H1 (cell line): ENCODE measurements at regions not wholly inside any gene's neighbourhood (a gene's known extent, or its start where the extent isn't known, plus 50 kb on each side); places are given as distances from the start of the nearest gene placed in this dataset.

Experiments used
- CTCF ChIA-PET: fragments of 300-600 bp; sonication (Branson Sonifier 250); formaldehyde crosslinking; loops from one replicate; lab custom pipeline; 2021; ENCODE audit not compliant: partially characterized antibody; lab: Charles Lee
- POLR2A ChIA-PET: fragments of 300-600 bp; sonication (Branson Sonifier 250); formaldehyde crosslinking; loops from one replicate; lab custom pipeline; 2021; ENCODE audit warnings: inconsistent platforms; ENCODE audit not compliant: partially characterized antibody; lab: Charles Lee
- DNase-seq, 2 experiments: peaks; one replicate each; pipeline versions ENCODE4 v3.0.0 to v3.0.0-alpha.2; 2010 to 2022; ENCODE audit warnings: low spot score in 2 of 2, low read depth in 1 of 2, mixed read lengths in 1 of 2
- FAIRE-seq: peaks from 2 replicates; lab custom pipeline; 2011; peaks lifted over from hg19 to GRCh38; lab: Jason Lieb, UNC
- H2AFZ ChIP-seq: 2 replicates; pipeline ENCODE4 v1.8.1; 2012; ENCODE audit warnings: low read length, inconsistent platforms
- H2AK5ac ChIP-seq: 2 replicates; pipeline ENCODE4 v1.6.1; 2013; ENCODE audit warnings: low read depth, low read length
- H2BK120ac ChIP-seq: replicated peaks from 2 replicates; pipeline ENCODE3; 2013; ENCODE audit warnings: low read depth, low read length, inconsistent platforms
- H2BK12ac ChIP-seq: 2 replicates; pipeline ENCODE4 v1.6.1; 2013; ENCODE audit warnings: low read depth, low read length
- H2BK15ac ChIP-seq: 2 replicates; pipeline ENCODE4 v1.6.1; 2013; ENCODE audit warnings: low read length
- H2BK20ac ChIP-seq: 2 replicates; pipeline ENCODE4 v1.6.1; 2013; ENCODE audit warnings: low read length
- H2BK5ac ChIP-seq: 2 replicates; pipeline ENCODE4 v1.6.1; 2013; ENCODE audit warnings: low read depth, low read length
- H3K14ac ChIP-seq: 2 replicates; pipeline ENCODE4 v1.6.1; 2013; ENCODE audit warnings: inconsistent platforms; ENCODE audit not compliant: insufficient read length
- H3K18ac ChIP-seq: 2 replicates; pipeline ENCODE4 v1.6.1; 2013; ENCODE audit warnings: low read length; ENCODE audit errors: extremely low read depth
- H3K23ac ChIP-seq: 2 replicates; pipeline ENCODE4 v1.6.1; 2013; ENCODE audit warnings: inconsistent platforms; ENCODE audit not compliant: insufficient read length
- H3K23me2 ChIP-seq: 2 replicates; pipeline ENCODE4 v1.6.1; 2013; ENCODE audit warnings: low read depth, low read length
- H3K27ac ChIP-seq: 2 replicates; pipeline ENCODE4 v1.6.1; 2011; ENCODE audit warnings: low read depth, low read length, inconsistent platforms
- H3K27me3 ChIP-seq, 4 experiments: replicated peaks in 1 of 4; 1 replicate in 1 of 4; 2 replicates in 3 of 4; pipeline versions ENCODE4 v1.6.1 to v1.8.1; 2011 to 2013; ENCODE audit warnings: low read length in 3 of 4, mild to moderate bottlenecking in 3 of 4, inconsistent platforms in 2 of 4, mixed read lengths in 2 of 4, moderate library complexity in 1 of 4; ENCODE audit not compliant: control insufficient read depth in 3 of 4, insufficient read depth in 3 of 4; ENCODE audit errors: extremely low read depth in 1 of 4
- H3K36me3 ChIP-seq, 4 experiments: 2 replicates each; pipeline versions ENCODE4 v1.6.1 to v1.8.1; 2011 to 2013; ENCODE audit warnings: mild to moderate bottlenecking in 4 of 4, low read length in 3 of 4, moderate library complexity in 2 of 4, control low read depth in 1 of 4, inconsistent platforms in 1 of 4; ENCODE audit not compliant: insufficient read depth in 4 of 4, control insufficient read depth in 2 of 4
- H3K4ac ChIP-seq: replicated peaks from 2 replicates; pipeline ENCODE3; 2013; ENCODE audit warnings: low read length, low read depth, mixed read lengths, inconsistent platforms; ENCODE audit not compliant: insufficient read length
- H3K4me1 ChIP-seq, 4 experiments: replicated peaks in 1 of 4; 1 replicate in 1 of 4; 2 replicates in 3 of 4; pipeline versions ENCODE4 v1.6.1 to v1.8.1; 2011 to 2013; ENCODE audit warnings: low read length in 3 of 4, inconsistent platforms in 2 of 4, mixed read lengths in 1 of 4; ENCODE audit not compliant: insufficient read depth in 4 of 4, control insufficient read depth in 3 of 4
- H3K4me2 ChIP-seq, 2 experiments: 2 replicates each; pipeline versions ENCODE4 v1.6.1 to v1.8.1; 2011 to 2013; ENCODE audit warnings: low read depth in 2 of 2, low read length in 2 of 2, control low read depth in 1 of 2, inconsistent platforms in 1 of 2, mild to moderate bottlenecking in 1 of 2; ENCODE audit not compliant: insufficient read depth in 1 of 2
- H3K4me3 ChIP-seq, 4 experiments: fragments of 200-600, 300-600 bp in 1 of 4; sonication (generic), shearing (Covaris generic), sonication (Bioruptor Twin) in 1 of 4; 2 replicates each; pipeline versions ENCODE4 v1.5.1 to v1.8.1; 2011 to 2016; ENCODE audit warnings: low read length in 4 of 4, low read depth in 3 of 4, control low read depth in 2 of 4, inconsistent platforms in 2 of 4, mild to moderate bottlenecking in 2 of 4, mixed read lengths in 1 of 4, moderate library complexity in 1 of 4; ENCODE audit not compliant: insufficient read depth in 2 of 4; ENCODE audit errors: extremely low read depth in 1 of 4
- H3K56ac ChIP-seq: replicated peaks from 2 replicates; pipeline ENCODE3; 2013; ENCODE audit warnings: low read depth, mild to moderate bottlenecking, mixed read lengths, low read length, inconsistent platforms; ENCODE audit not compliant: insufficient read length
- H3K79me1 ChIP-seq: 2 replicates; pipeline ENCODE4 v1.6.1; 2013; ENCODE audit warnings: low read depth, low read length, control low read depth
- H3K79me2 ChIP-seq, 2 experiments: 2 replicates each; pipeline versions ENCODE4 v1.6.1 to v1.8.1; 2012 to 2013; ENCODE audit warnings: low read length in 2 of 2, mild to moderate bottlenecking in 2 of 2, inconsistent platforms in 1 of 2; ENCODE audit not compliant: insufficient read depth in 2 of 2, control insufficient read depth in 1 of 2
- H3K9ac ChIP-seq, 4 experiments: replicated peaks in 1 of 4; 1 replicate in 1 of 4; 2 replicates in 3 of 4; pipeline versions ENCODE4 v1.6.1 to v1.8.1; 2011 to 2013; ENCODE audit warnings: low read depth in 3 of 4, low read length in 3 of 4, control low read depth in 2 of 4, mild to moderate bottlenecking in 2 of 4, moderate library complexity in 2 of 4, inconsistent platforms in 1 of 4; ENCODE audit errors: extremely low read depth in 1 of 4
- H3K9me3 ChIP-seq, 2 experiments: 2 replicates each; pipeline versions ENCODE4 v1.6.1 to v1.8.1; 2012 to 2013; ENCODE audit warnings: mild to moderate bottlenecking in 2 of 2, moderate library complexity in 2 of 2, control low read depth in 1 of 2, inconsistent platforms in 1 of 2, low read depth in 1 of 2, low read length in 1 of 2, mixed read lengths in 1 of 2; ENCODE audit not compliant: insufficient read depth in 2 of 2
- H4K20me1 ChIP-seq, 2 experiments: replicated peaks in 1 of 2; 2 replicates each; pipeline versions ENCODE3 to v1.8.1; 2011 to 2013; ENCODE audit warnings: inconsistent platforms in 2 of 2, low read length in 2 of 2, mild to moderate bottlenecking in 1 of 2; ENCODE audit not compliant: insufficient read depth in 2 of 2, control insufficient read depth in 1 of 2
- H4K5ac ChIP-seq: 2 replicates; pipeline ENCODE4 v1.6.1; 2013; ENCODE audit warnings: low read length, low read depth, mixed read lengths, inconsistent platforms; ENCODE audit not compliant: insufficient read length
- H4K8ac ChIP-seq: 2 replicates; pipeline ENCODE4 v1.8.0; 2013; ENCODE audit warnings: mild to moderate bottlenecking, moderate library complexity, low read length, inconsistent platforms; ENCODE audit not compliant: insufficient read depth; ENCODE audit errors: extremely low read depth
- H4K91ac ChIP-seq: replicated peaks from 2 replicates; pipeline ENCODE3; 2013; ENCODE audit warnings: low read length, mixed read lengths, inconsistent platforms; ENCODE audit not compliant: insufficient read length
- CHD1 ChIP-seq: IDR thresholded peaks from 2 replicates; pipeline ENCODE4 v1.6.1; 2012; ENCODE audit warnings: low read depth, low read length, improper control_type of control experiment
- CHD2 ChIP-seq: IDR thresholded peaks from 2 replicates; pipeline ENCODE4 v1.6.1; 2012; ENCODE audit warnings: low read length, improper control_type of control experiment
- EP300 ChIP-seq, 2 experiments: IDR thresholded peaks; 1 replicate in 1 of 2; 2 replicates in 1 of 2; pipeline ENCODE4 v1.6.1; 2011 to 2012; ENCODE audit warnings: low read depth in 2 of 2, low read length in 2 of 2, mild to moderate bottlenecking in 2 of 2, borderline replicate concordance in 1 of 2, inconsistent platforms in 1 of 2, moderate library complexity in 1 of 2
- KDM1A ChIP-seq: fragments of 200-600, 300-600 bp; sonication (generic); IDR thresholded peaks from 2 replicates; pipeline ENCODE4 v1.7.1; 2016; ENCODE audit warnings: mild to moderate bottlenecking, low read length, borderline replicate concordance
- KDM5A ChIP-seq: fragments of 200-600 bp; IDR thresholded peaks from 2 replicates; pipeline ENCODE4 v1.7.1; 2012; ENCODE audit warnings: mild to moderate bottlenecking, low read length, inconsistent platforms, mixed read lengths
- NANOG ChIP-seq: IDR thresholded peaks from 2 replicates; pipeline ENCODE4 v1.6.1; 2011; ENCODE audit warnings: low read length, low read depth, mild to moderate bottlenecking, inconsistent platforms; ENCODE audit not compliant: insufficient read depth, poor library complexity, severe bottlenecking
- POLR2AphosphoS5 ChIP-seq: IDR thresholded peaks from 2 replicates; pipeline ENCODE4 v1.6.1; 2011; ENCODE audit warnings: low read depth, low read length
- RXRA ChIP-seq: IDR thresholded peaks from 2 replicates; pipeline ENCODE4 v1.6.1; 2011; ENCODE audit warnings: low read depth, mild to moderate bottlenecking, low read length, moderate library complexity; ENCODE audit not compliant: insufficient read depth
- WGBS, 2 experiments: shearing (Covaris generic) in 1 of 2; methylation state at CpG; one replicate each; pipeline versions ENCODE4 v1.1.6 to v1.1.7; 2013 to 2015; ENCODE audit warnings: low lambda C conversion rate in 2 of 2, mixed read lengths in 2 of 2, inconsistent platforms in 1 of 2, low coverage in 1 of 2, missing lambda C conversion rate in 1 of 2; ENCODE audit not compliant: insufficient replicate concordance in 2 of 2, insufficient coverage in 1 of 2, insufficient read length in 1 of 2; ENCODE audit errors: extremely low coverage in 1 of 2, missing lambda C conversion rate in 1 of 2; 5-methylcytosine and 5-hydroxymethylcytosine counted together
- TF ChIP-seq, protein P1 (sequence below), 3 experiments: IDR thresholded peaks; 1 replicate in 2 of 3; 2 replicates in 1 of 3; pipeline versions ENCODE4 v1.5.1 to v1.6.1; 2011; ENCODE audit warnings: low read length in 3 of 3, mild to moderate bottlenecking in 3 of 3, inconsistent platforms in 2 of 3, low read depth in 1 of 3, moderate library complexity in 1 of 3; ENCODE audit not compliant: insufficient read depth in 1 of 3; ENCODE audit errors: control extremely low read depth in 1 of 3

DNA sequence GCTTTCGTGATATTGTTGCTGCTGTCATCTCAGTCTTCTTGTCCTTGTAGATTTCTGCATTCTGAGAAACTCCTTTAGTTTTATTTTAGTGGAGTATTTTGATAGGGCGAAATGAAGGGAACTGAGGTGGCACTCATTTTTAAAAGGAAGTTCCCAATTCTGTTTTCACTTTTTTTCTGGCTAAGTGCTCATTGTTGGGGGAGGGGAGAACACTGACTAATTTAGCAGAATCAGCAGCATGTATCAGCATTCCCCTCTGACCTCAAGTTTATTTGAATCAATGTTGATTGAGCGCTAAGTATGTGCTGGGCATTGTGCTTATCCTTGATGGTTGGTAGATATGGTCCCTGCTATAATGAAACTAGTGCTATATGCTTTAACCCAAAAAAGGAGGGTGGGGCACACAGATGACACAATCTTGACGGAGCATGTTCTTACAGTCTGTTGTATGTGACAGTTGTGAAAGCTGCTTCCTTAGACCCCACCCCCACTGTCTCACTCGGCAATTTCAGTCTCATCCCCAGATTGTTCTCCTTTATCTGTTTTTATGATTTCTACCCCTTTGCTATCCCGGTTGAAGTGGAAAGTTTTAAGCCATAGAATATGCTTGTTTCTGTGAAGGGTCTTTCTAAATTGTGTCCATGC, 262.4 kb downstream of the SOX4 start:
- 90% methylated on average over 6 of the region's 6 CpGs; no CpG with 5 or more reads in 1 of the 2 experiments for WGBS, 2 experiments
- no peak overlapping the region for H2AK5ac ChIP-seq
- H4K8ac ChIP-seq = no peak overlapping the region
- peaks cover 0 to 68% of the 10 kb centered on the region in 2 experiments; a peak in 3 of 4 replicates for H3K79me2 ChIP-seq
- no peak overlapping the region for H2BK20ac ChIP-seq
- peaks cover 0 to 4% of the 10 kb centered on the region in 2 experiments for H4K20me1 ChIP-seq
- no peak overlapping the region for H3K14ac ChIP-seq
- no peak overlapping the region for H4K91ac ChIP-seq
- no peak overlapping the region for H2BK5ac ChIP-seq
- no peak overlapping the region for H4K5ac ChIP-seq
- no peak overlapping the region for H3K56ac ChIP-seq
- DNase-seq (no peak), FAIRE-seq (no peak)
- no peak overlapping the region for H2BK15ac ChIP-seq
- peaks cover 3% of the 10 kb centered on the region; the same call in 1 of the 2 replicates for H3K79me1 ChIP-seq
- H3K18ac ChIP-seq = no peak overlapping the region
- H2BK12ac ChIP-seq = no peak overlapping the region
- no peak overlapping the region for H2AFZ ChIP-seq
- no peaks in the 10 kb centered on the region for H3K23me2 ChIP-seq
- no peak overlapping the region for H2BK120ac ChIP-seq
- CTCF ChIA-PET = no interaction called here
- H3K27me3 ChIP-seq = no peaks in the 10 kb centered on the region
- no peak overlapping the region for H3K27ac ChIP-seq
- no peak overlapping the region for H3K23ac ChIP-seq
- no peak overlapping the region for H3K4ac ChIP-seq
- H3K9ac ChIP-seq = no peak overlapping the region
- no peak overlapping the region for H3K4me3 ChIP-seq
- POLR2A ChIA-PET = interaction anchor here (1.2 kb wide), 1 partner anchor 45 kb away, joined by 3 read pairs; no protein-coding TSS in a partner anchor
- H3K36me3 ChIP-seq = 0 out of 8 replicates have a peak, but pooled peaks cover 0 to 2% (median 0%) of the 10 kb centered on the region in 4 experiments
- no peak overlapping the region for H3K4me2 ChIP-seq
- H3K9me3 ChIP-seq = no peaks in the 10 kb centered on the region
- H3K4me1 ChIP-seq = no peaks in the 10 kb centered on the region
- TF ChIP-seq KDM1A (no peak), CHD2 (no peak), EP300 (IDR thresholded peaks at IDR 0.05; ENCODE audit: borderline replicate concordance in 1 of 2, low read depth in 2 of 2, low read length in 2 of 2) (no peak), POLR2AphosphoS5 (no peak), RXRA (no peak), NANOG (no peak), CHD1 (no peak), KDM5A (no peak)
- TF ChIP-seq, protein P1, sequence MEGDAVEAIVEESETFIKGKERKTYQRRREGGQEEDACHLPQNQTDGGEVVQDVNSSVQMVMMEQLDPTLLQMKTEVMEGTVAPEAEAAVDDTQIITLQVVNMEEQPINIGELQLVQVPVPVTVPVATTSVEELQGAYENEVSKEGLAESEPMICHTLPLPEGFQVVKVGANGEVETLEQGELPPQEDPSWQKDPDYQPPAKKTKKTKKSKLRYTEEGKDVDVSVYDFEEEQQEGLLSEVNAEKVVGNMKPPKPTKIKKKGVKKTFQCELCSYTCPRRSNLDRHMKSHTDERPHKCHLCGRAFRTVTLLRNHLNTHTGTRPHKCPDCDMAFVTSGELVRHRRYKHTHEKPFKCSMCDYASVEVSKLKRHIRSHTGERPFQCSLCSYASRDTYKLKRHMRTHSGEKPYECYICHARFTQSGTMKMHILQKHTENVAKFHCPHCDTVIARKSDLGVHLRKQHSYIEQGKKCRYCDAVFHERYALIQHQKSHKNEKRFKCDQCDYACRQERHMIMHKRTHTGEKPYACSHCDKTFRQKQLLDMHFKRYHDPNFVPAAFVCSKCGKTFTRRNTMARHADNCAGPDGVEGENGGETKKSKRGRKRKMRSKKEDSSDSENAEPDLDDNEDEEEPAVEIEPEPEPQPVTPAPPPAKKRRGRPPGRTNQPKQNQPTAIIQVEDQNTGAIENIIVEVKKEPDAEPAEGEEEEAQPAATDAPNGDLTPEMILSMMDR (IDR thresholded peaks at IDR 0.05; ENCODE audit: control extremely low read depth in 1 of 3, insufficient read depth in 1 of 3, low read depth in 1 of 3, low read length in 3 of 3) = no peak
